Pancreas (tissue), 10 donors: ENCODE measurements at regions not wholly inside any gene's neighbourhood (a gene's known extent, or its start where the extent isn't known, plus 50 kb on each side); places are given as distances from the start of the nearest gene placed in this dataset.

Source experiments
- ATAC-seq, 4 donors: fragments of 200-7000 bp; cut with Tn5 transposase; one replicate each; pipeline versions ENCODE4 v1.8.0 to v1.9.1; 2020; ENCODE audit warnings: mild to moderate bottlenecking in 4 of 4, moderate library complexity in 4 of 4
- DNase-seq, 6 donors: peaks; one replicate each; pipeline ENCODE4 v3.0.0-alpha.2; 2020
- FAIRE-seq: peaks from 2 replicates; lab custom pipeline; 2012; peaks lifted over from hg19 to GRCh38; lab: Jason Lieb, UNC
- H3K27ac ChIP-seq, 4 donors: fragments of 200-600 bp; sonication (generic); 1 replicate in 3 of 4; 2 replicates in 1 of 4; pipeline versions ENCODE4 v1.5.0 to v1.8.0; 2020
- H3K27me3 ChIP-seq, 4 donors: fragments of 200-600 bp; one replicate each; pipeline ENCODE4 v1.8.0; 2021
- H3K36me3 ChIP-seq, 3 donors: fragments of 200-600 bp; sonication (generic) in 1 of 3; one replicate each; pipeline versions ENCODE4 v1.5.0 to v1.8.0; 2020 to 2021
- H3K4me1 ChIP-seq, 3 donors: fragments of 200-600 bp; one replicate each; pipeline ENCODE4 v1.8.0; 2021
- H3K4me3 ChIP-seq, 4 donors: fragments of 200-600 bp; sonication (generic) in 2 of 4; one replicate each; pipeline versions ENCODE4 v1.5.0 to v1.8.0; 2020 to 2021
- H3K9me3 ChIP-seq, 4 donors: fragments of 200-600 bp; one replicate each; pipeline ENCODE4 v1.8.0; 2021
- WGBS, 2 donors: extraction: QIAGEN DNeasy Blood & Tissue Kit; methylation state at CpG; one replicate each; pipeline ENCODE4 v1.1.7; 2013; 5-methylcytosine and 5-hydroxymethylcytosine counted together
- intact Hi-C, 3 donors: fragments of 100-400 bp; cut with DNase I; formaldehyde crosslinking; loops; one replicate each; pipeline versions ENCODE4 v1.11.1 to v1.14.2; 2022
- TF ChIP-seq, protein P1 (sequence below), 4 donors: fragments of 200-600 bp; sonication (generic) in 3 of 4; IDR thresholded peaks; one replicate each; pipeline versions ENCODE4 v1.5.0 to v1.8.0; 2021; ENCODE audit warnings: antibody characterized with exemption in 4 of 4
- donor health status: healthy with polysubstance abuse.
- donor health status: DM: no; HTN: no; CAD: no; lungs with moderate emphysema.
- donor health status: DM: no; HTN: no; CAD: no.
- donor health status: control.
- donor health status: control.
- donor health status: Bipolar disorder and iron deficiency.
- donor health status: DM: yes; HTN: yes; CAD: no.
- donor health status: DM: no; HTN: no; CAD: no.
- donor health status: DM: no; HTN: no; CAD: no.
- donor health status: DM: yes; HTN: yes; CAD: no.

DNA sequence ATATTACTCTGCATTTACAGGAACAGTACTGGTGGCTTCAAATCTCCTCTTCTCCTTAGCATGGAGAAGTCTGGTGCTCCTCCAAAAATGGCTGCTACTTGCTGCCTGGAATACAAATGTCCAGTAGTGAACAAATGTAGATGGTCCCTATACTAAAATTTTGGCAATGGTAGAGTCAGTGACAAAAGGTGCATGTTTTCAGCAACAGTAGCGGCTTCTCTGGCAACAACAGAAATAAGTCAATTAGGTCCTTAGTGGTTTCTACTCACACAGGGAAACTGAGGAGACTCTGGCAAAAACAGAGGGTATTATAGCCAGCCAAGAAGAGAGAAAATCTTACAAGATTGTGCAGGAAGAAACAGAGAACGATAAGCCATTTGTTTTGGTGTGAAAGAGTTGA, 1368.4 kb upstream of the ADGRL3 start:
- FAIRE-seq (no peak), ATAC-seq (no peak), DNase-seq (no peak)
- Histone ChIP-seq H3K4me1 (no peaks in the 10 kb centered on the region), H3K36me3 (no peaks in the 10 kb centered on the region), H3K27ac (no peak overlapping the region), H3K27me3 (no peaks in the 10 kb centered on the region), H3K4me3 (no peak overlapping the region), H3K9me3 (no peaks in the 10 kb centered on the region)
- 58 to 74% methylated on average over 2 of the region's 2 CpGs for WGBS, 2 donors
- TF ChIP-seq, protein P1, sequence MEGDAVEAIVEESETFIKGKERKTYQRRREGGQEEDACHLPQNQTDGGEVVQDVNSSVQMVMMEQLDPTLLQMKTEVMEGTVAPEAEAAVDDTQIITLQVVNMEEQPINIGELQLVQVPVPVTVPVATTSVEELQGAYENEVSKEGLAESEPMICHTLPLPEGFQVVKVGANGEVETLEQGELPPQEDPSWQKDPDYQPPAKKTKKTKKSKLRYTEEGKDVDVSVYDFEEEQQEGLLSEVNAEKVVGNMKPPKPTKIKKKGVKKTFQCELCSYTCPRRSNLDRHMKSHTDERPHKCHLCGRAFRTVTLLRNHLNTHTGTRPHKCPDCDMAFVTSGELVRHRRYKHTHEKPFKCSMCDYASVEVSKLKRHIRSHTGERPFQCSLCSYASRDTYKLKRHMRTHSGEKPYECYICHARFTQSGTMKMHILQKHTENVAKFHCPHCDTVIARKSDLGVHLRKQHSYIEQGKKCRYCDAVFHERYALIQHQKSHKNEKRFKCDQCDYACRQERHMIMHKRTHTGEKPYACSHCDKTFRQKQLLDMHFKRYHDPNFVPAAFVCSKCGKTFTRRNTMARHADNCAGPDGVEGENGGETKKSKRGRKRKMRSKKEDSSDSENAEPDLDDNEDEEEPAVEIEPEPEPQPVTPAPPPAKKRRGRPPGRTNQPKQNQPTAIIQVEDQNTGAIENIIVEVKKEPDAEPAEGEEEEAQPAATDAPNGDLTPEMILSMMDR (IDR thresholded peaks at IDR 0.05) = no peak
- intact Hi-C loops = no loop called here

DNA sequence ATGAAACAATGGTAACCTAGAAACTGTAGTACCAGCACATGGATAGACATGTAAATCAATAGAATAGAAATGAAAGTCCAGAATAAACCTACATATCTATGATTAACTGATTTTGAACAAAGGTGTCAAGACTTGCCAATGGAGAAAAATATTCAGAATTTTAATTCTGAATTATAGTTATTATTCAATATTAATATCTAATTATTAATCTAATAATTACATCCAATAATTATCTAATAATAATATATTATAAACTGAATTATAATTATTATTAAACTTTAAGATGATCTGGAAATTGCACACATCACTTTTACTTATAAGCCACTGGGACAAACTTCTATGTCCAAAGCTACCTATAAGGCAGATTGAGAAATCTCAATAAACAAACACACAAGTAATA, 1365.2 kb upstream of the ADGRL3 start:
- intact Hi-C loops = no loop called here
- no peak for ATAC-seq
- H3K36me3 ChIP-seq = no peaks in the 10 kb centered on the region
- TF ChIP-seq, protein P1 (IDR thresholded peaks at IDR 0.05) = no peak
- DNase-seq = no peak
- no peaks in the 10 kb centered on the region for H3K4me1 ChIP-seq
- no peaks in the 10 kb centered on the region for H3K27me3 ChIP-seq
- H3K9me3 ChIP-seq = no peaks in the 10 kb centered on the region
- no peak overlapping the region for H3K27ac ChIP-seq
- peak; percentile 32 for FAIRE-seq
- H3K4me3 ChIP-seq = no peak overlapping the region

DNA sequence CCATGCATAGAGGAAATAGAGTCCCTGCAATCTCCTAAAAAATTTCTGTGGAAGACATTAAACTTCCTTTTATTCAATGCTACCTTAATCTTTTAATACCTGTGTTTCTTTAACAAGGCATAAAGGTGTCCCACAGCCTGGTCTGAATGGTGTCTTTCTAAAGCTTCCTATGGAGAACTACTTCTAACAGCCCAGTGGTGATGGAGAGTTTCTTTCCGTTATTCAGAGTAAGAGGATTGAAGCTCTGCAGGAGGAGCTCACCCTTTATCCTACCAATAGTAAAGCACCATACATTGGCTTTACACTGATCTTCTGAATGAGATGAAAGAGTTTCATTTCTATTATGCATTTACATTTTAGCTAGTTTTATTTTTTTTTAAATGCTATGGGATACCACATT, 1362.4 kb upstream of the ADGRL3 start:
- H3K27me3 ChIP-seq = no peaks in the 10 kb centered on the region
- intact Hi-C loops = no loop called here
- no peak overlapping the region for H3K27ac ChIP-seq
- 60 to 69% methylated on average over 1 of the region's 1 CpG for WGBS, 2 donors
- FAIRE-seq = no peak
- no peak for ATAC-seq
- no peaks in the 10 kb centered on the region for H3K9me3 ChIP-seq
- no peak for DNase-seq
- no peaks in the 10 kb centered on the region for H3K36me3 ChIP-seq
- no peak overlapping the region for H3K4me3 ChIP-seq
- no peaks in the 10 kb centered on the region for H3K4me1 ChIP-seq
- TF ChIP-seq, protein P1 (IDR thresholded peaks at IDR 0.05) = no peak

DNA sequence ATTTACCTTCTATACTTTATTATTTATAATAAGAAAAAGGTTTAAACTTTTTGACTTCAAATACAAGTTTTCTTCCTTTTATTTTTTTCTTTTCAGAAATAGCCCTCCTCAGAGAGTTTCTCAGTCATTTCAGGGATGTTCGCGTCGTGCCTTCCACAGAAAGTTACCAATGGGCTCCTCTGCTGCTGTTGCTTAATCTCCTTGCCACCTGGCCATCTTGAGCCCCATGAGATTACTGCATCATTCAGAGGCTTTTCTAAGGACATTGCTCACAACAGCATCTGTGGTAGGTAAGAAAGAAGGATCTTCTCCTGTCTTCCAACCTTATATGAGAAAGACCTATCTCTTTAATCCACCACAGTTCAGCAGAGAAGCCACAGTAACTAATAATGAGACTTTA, 1361.9 kb upstream of the ADGRL3 start:
- intact Hi-C loops = no loop called here
- TF ChIP-seq, protein P1 (IDR thresholded peaks at IDR 0.05) = no peak
- no peak for FAIRE-seq
- H3K27ac ChIP-seq = no peak overlapping the region
- no peak for ATAC-seq
- H3K4me3 ChIP-seq = no peak overlapping the region
- WGBS, 2 donors = 85 to 92% methylated on average over 3 of the region's 3 CpGs
- H3K36me3 ChIP-seq = no peaks in the 10 kb centered on the region
- H3K9me3 ChIP-seq = no peaks in the 10 kb centered on the region
- DNase-seq = no peak
- no peaks in the 10 kb centered on the region for H3K4me1 ChIP-seq
- H3K27me3 ChIP-seq = no peaks in the 10 kb centered on the region

DNA sequence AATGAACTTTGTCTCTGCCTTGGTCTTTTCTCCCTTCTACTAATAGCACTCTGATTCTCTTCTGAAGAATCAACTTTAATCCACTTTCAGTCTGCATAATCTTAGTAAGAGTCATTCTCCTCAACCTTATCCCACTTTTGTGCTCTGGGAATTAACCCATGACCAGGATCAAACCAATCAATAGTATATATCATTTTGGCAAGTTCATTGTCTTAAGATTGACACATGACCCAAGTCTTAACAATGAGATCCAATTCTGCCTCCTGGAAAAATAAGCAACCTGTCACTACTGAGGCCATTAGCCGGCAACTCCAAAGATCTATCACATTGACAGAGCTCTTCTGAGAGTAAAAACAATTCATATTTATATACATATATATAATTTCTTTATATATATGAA, 1358.4 kb upstream of the ADGRL3 start:
- TF ChIP-seq, protein P1 (IDR thresholded peaks at IDR 0.05) = no peak

More for the DNA sequence above, 1358.4 kb upstream of the ADGRL3 start:
- Histone ChIP-seq H3K27ac (no peak overlapping the region), H3K27me3 (no peaks in the 10 kb centered on the region), H3K36me3 (no peaks in the 10 kb centered on the region), H3K4me1 (no peaks in the 10 kb centered on the region), H3K4me3 (no peak overlapping the region), H3K9me3 (no peaks in the 10 kb centered on the region)
- intact Hi-C loops = no loop called here
- no peak for FAIRE-seq
- no peak for DNase-seq
- WGBS, 2 donors = 32 to 34% methylated on average over 1 of the region's 1 CpG
- ATAC-seq = no peak
